Activated CD4-positive, alpha-beta T cell treated with anti-CD3 and anti-CD28 coated beads for 36 hours (primary cell): ENCODE measurements at regions not wholly inside any gene's neighbourhood (a gene's known extent, or its start where the extent isn't known, plus 50 kb on each side); places are given as distances from the start of the nearest gene placed in this dataset.

ENCODE experiments used
- ATAC-seq: fragments of 200-7000 bp; cut with Tn5 transposase; one replicate; pipeline ENCODE4 v1.10.0; 2021; ENCODE audit warnings: mild to moderate bottlenecking, moderate library complexity
- CTCF ChIA-PET: fragments of 350-600 bp; sonication (Branson Sonifier 250); formaldehyde crosslinking; loops from one replicate; lab custom pipeline; 2021; ENCODE audit warnings: antibody characterized with exemption; lab: Charles Lee
- POLR2A ChIA-PET: fragments of 350-600 bp; sonication (Branson Sonifier 250); formaldehyde crosslinking; loops from one replicate; lab custom pipeline; 2021; ENCODE audit warnings: antibody characterized with exemption, inconsistent platforms; lab: Charles Lee
- DNase-seq: peaks from one replicate; pipeline ENCODE4 v3.0.0-alpha.2; 2020
- H3K27ac Mint-ChIP-seq: one replicate; pipeline ENCODE4 v1.8.0; 2021; ENCODE audit warnings: mixed read lengths
- H3K27me3 Mint-ChIP-seq: one replicate; pipeline ENCODE4 v1.8.0; 2021; ENCODE audit warnings: mixed read lengths
- H3K36me3 Mint-ChIP-seq: one replicate; pipeline ENCODE4 v1.8.0; 2021; ENCODE audit warnings: low read depth, mixed read lengths
- H3K4me1 Mint-ChIP-seq: one replicate; pipeline ENCODE4 v1.8.0; 2021; ENCODE audit warnings: mixed read lengths
- H3K4me3 Mint-ChIP-seq: one replicate; pipeline ENCODE4 v1.8.0; 2021; ENCODE audit warnings: mild to moderate bottlenecking, moderate library complexity, mixed read lengths
- H3K9me3 Mint-ChIP-seq: one replicate; pipeline ENCODE4 v1.8.0; 2021; ENCODE audit warnings: low read depth, mixed read lengths
- intact Hi-C, 2 experiments: fragments of 100-400 bp; cut with DNase I in 1 of 2; cut with micrococcal nuclease in 1 of 2; formaldehyde crosslinking; loops; one replicate each; pipeline versions ENCODE4 v1.14.2 to v1.15.1; 2022 to 2024; cut with DNase I, micrococcal nuclease

- POLR2A ChIA-PET = no interaction called here
- CTCF ChIA-PET = interaction anchor here (0.6 to 1.6 kb wide), 10 partner anchors 8 to 324 kb away, joined by 3 to 6 read pairs (median 4); no protein-coding TSS in a partner anchor
- Mint-ChIP-seq H3K9me3 (no peaks in the 10 kb centered on the region), H3K27me3 (no peaks in the 10 kb centered on the region), H3K27ac (no peak overlapping the region), H3K4me3 (no peak overlapping the region), H3K36me3 (no peaks in the 10 kb centered on the region), H3K4me1 (no peaks in the 10 kb centered on the region)
- no peak for ATAC-seq
- peak; percentile 46 for DNase-seq
- intact Hi-C loops = loop anchor here (1.0 to 2.0 kb wide), 2 partner anchors 323 kb away; no protein-coding TSS in a partner anchor
Measured at GRCh38 chr6:150741633-150742200, 123.8 kb upstream of the MTHFD1L start.

- Mint-ChIP-seq H3K36me3 (no peaks in the 10 kb centered on the region), H3K4me1 (no peaks in the 10 kb centered on the region), H3K27me3 (no peaks in the 10 kb centered on the region), H3K9me3 (no peaks in the 10 kb centered on the region), H3K27ac (no peak overlapping the region), H3K4me3 (no peak overlapping the region)
- CTCF ChIA-PET = no interaction called here
- intact Hi-C loops = no loop called here
- no peak for ATAC-seq
- no peak for DNase-seq
- POLR2A ChIA-PET = no interaction called here
Measured at GRCh38 chr6:150744522-150745260, 120.8 kb upstream of the MTHFD1L start.

- CTCF ChIA-PET = no interaction called here
- ATAC-seq = no peak
- POLR2A ChIA-PET = no interaction called here
- DNase-seq = no peak
- intact Hi-C loops = no loop called here
- Mint-ChIP-seq H3K9me3 (no peaks in the 10 kb centered on the region), H3K4me1 (no peaks in the 10 kb centered on the region), H3K27me3 (no peaks in the 10 kb centered on the region), H3K36me3 (no peaks in the 10 kb centered on the region), H3K4me3 (no peak overlapping the region), H3K27ac (no peak overlapping the region)
Measured at GRCh38 chr6:150745896-150746295, 119.6 kb upstream of the MTHFD1L start.

DNA sequence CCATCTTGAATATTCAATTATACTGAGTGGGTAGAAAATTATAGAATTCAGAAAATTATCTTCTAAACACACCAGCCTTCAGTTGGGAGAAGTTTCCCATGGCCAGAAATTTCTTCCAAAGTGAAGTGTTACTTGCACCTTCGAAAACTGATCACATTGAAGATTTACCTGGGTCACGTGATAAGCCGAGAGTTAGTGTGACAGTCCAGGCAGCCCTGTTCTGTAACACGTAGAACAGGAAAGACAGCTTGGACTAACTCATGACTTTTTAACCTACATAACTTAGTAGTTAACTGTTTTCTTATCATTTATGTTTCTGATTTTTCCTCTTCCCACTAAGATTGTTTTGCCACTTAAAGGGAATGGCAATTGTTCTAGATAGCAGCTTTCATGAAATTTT, 118.3 kb upstream of the MTHFD1L start:
- POLR2A ChIA-PET = no interaction called here
- CTCF ChIA-PET = interaction anchor here (1.1 kb wide), 1 partner anchor 20 kb away, joined by 3 read pairs; no protein-coding TSS in a partner anchor
- ATAC-seq (no peak), DNase-seq (no peak)
- no peak overlapping the region for H3K27ac Mint-ChIP-seq
- no peak overlapping the region for H3K4me3 Mint-ChIP-seq
- intact Hi-C loops = no loop called here
- no peaks in the 10 kb centered on the region for H3K4me1 Mint-ChIP-seq
- H3K27me3 Mint-ChIP-seq = no peaks in the 10 kb centered on the region
- no peaks in the 10 kb centered on the region for H3K9me3 Mint-ChIP-seq
- H3K36me3 Mint-ChIP-seq = no peaks in the 10 kb centered on the region

GRCh38 chr6:150749091-150749670, 116.3 kb upstream of the MTHFD1L start:
- H3K4me3 Mint-ChIP-seq = no peak overlapping the region
- H3K36me3 Mint-ChIP-seq = no peaks in the 10 kb centered on the region
- intact Hi-C loops = no loop called here
- H3K4me1 Mint-ChIP-seq = no peaks in the 10 kb centered on the region
- H3K27ac Mint-ChIP-seq = no peak overlapping the region
- POLR2A ChIA-PET = no interaction called here
- H3K27me3 Mint-ChIP-seq = no peaks in the 10 kb centered on the region
- ATAC-seq (no peak), DNase-seq (no peak)
- CTCF ChIA-PET = interaction anchor here (0.6 to 0.8 kb wide), 2 partner anchors 66 to 197 kb away, joined by 3 read pairs; no protein-coding TSS in a partner anchor
- H3K9me3 Mint-ChIP-seq = no peaks in the 10 kb centered on the region

DNA sequence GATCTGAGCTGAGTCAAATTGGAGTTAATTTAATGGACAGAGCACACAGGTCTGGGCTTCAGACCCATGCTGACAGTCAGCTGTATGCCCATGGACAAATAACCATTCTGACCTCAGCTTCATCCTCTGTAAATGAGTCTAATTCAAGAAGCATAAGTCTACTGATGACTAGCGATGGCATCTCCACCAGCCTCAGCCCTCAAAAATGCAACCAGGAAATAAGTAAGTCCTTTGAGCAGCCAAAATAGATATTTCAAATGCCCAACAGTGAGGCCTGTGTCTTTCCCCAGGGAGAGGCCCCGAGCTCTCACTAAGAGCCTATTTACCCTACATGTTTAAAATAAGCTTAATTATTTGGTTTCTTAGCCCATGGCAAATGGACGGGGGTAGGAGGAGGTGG, 114.2 kb upstream of the MTHFD1L start:
- DNase-seq (no peak), ATAC-seq (no peak)
- intact Hi-C loops = no loop called here
- Mint-ChIP-seq H3K4me3 (no peak overlapping the region), H3K27me3 (no peaks in the 10 kb centered on the region), H3K4me1 (no peaks in the 10 kb centered on the region), H3K9me3 (no peaks in the 10 kb centered on the region), H3K27ac (no peak overlapping the region), H3K36me3 (no peaks in the 10 kb centered on the region)
- CTCF ChIA-PET = no interaction called here
- POLR2A ChIA-PET = interaction anchor here (0.8 kb wide), 1 partner anchor 13 kb away, joined by 4 read pairs; no protein-coding TSS in a partner anchor

GRCh38 chr6:150752409-150752808, 113.1 kb upstream of the MTHFD1L start:
- Mint-ChIP-seq H3K27me3 (no peaks in the 10 kb centered on the region), H3K27ac (no peak overlapping the region), H3K9me3 (no peaks in the 10 kb centered on the region), H3K4me1 (no peaks in the 10 kb centered on the region), H3K36me3 (no peaks in the 10 kb centered on the region), H3K4me3 (no peak overlapping the region)
- POLR2A ChIA-PET = no interaction called here
- CTCF ChIA-PET = no interaction called here
- no peak for ATAC-seq
- DNase-seq = no peak
- intact Hi-C loops = no loop called here

GRCh38 chr6:150753371-150754064, 112.0 kb upstream of the MTHFD1L start:
- DNase-seq = no peak
- H3K9me3 Mint-ChIP-seq = no peaks in the 10 kb centered on the region
- ATAC-seq = no peak
- intact Hi-C loops = no loop called here
- ChIA-PET CTCF (no interaction called here), POLR2A (no interaction called here)
- H3K4me1 Mint-ChIP-seq = no peaks in the 10 kb centered on the region
- H3K4me3 Mint-ChIP-seq = no peak overlapping the region
- H3K27me3 Mint-ChIP-seq = no peaks in the 10 kb centered on the region
- H3K27ac Mint-ChIP-seq = no peak overlapping the region
- H3K36me3 Mint-ChIP-seq = no peaks in the 10 kb centered on the region

GRCh38 chr6:150755042-150755441, 110.5 kb upstream of the MTHFD1L start:
- POLR2A ChIA-PET = no interaction called here

GRCh38 chr6:150755524-150755923, 110.0 kb upstream of the MTHFD1L start:
- intact Hi-C loops = no loop called here
- H3K9me3 Mint-ChIP-seq = no peaks in the 10 kb centered on the region
- DNase-seq (no peak), ATAC-seq (no peak)
- H3K36me3 Mint-ChIP-seq = no peaks in the 10 kb centered on the region
- ChIA-PET CTCF (interaction anchor here (0.9 kb wide), 1 partner anchor 60 kb away, joined by 3 read pairs; no protein-coding TSS in a partner anchor), POLR2A (no interaction called here)
- H3K27ac Mint-ChIP-seq = no peak overlapping the region
- H3K4me1 Mint-ChIP-seq = no peaks in the 10 kb centered on the region
- no peaks in the 10 kb centered on the region for H3K27me3 Mint-ChIP-seq
- no peak overlapping the region for H3K4me3 Mint-ChIP-seq

More at GRCh38 chr6:150755042-150755441, 110.5 kb upstream of the MTHFD1L start:
- intact Hi-C loops = no loop called here
- Mint-ChIP-seq H3K4me3 (no peak overlapping the region), H3K27ac (no peak overlapping the region), H3K36me3 (no peaks in the 10 kb centered on the region), H3K27me3 (no peaks in the 10 kb centered on the region), H3K9me3 (no peaks in the 10 kb centered on the region), H3K4me1 (no peaks in the 10 kb centered on the region)
- CTCF ChIA-PET = no interaction called here
- ATAC-seq (no peak), DNase-seq (no peak)

GRCh38 chr6:150756173-150756572, 109.3 kb upstream of the MTHFD1L start:
- DNase-seq (no peak), ATAC-seq (no peak)
- Mint-ChIP-seq H3K27ac (no peak overlapping the region), H3K4me3 (no peak overlapping the region), H3K4me1 (no peaks in the 10 kb centered on the region), H3K9me3 (no peaks in the 10 kb centered on the region), H3K36me3 (no peaks in the 10 kb centered on the region), H3K27me3 (no peaks in the 10 kb centered on the region)
- intact Hi-C loops = no loop called here
- ChIA-PET CTCF (interaction anchor here (0.9 kb wide), 2 partner anchors 59 to 338 kb away, joined by 3 read pairs; no protein-coding TSS in a partner anchor), POLR2A (no interaction called here)
